ENCODE measurements at regions not wholly inside any gene's neighbourhood (a gene's known extent, or its start where the extent isn't known, plus 50 kb on each side); places are given as distances from the start of the nearest gene placed in this dataset.

DNA sequence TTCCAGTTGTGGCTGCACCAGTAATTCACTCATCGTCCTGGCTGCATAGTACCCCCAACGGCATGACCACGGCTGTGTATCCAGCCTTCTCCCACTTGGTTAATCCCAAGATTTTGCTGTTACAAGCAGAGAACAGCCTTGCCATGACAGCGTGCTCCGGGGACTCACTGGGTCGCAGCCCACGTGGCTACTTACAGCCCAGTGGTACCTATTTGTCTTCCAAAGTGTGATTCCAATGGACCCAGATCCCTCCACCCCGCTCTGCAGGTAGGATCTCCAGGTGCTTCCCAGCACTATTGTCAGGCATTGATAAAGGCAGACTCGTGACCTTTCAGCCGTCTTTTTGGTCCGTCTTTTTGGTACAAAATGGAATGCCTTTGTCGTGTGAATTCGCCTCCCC lies 119.0 kb upstream of the FGF3 start:
- TF ChIP-seq POLR2A (IDR thresholded peaks at IDR 0.05; ENCODE audit: low read depth, low read length) (no peak), POLR2AphosphoS5 (IDR thresholded peaks at IDR 0.05; ENCODE audit: low read depth, low read length) (no peak), TAF1 (IDR thresholded peaks at IDR 0.05; ENCODE audit: borderline replicate concordance, low read depth, low read length) (no peak)
